NCI-H187 treated with DMSO at 0.1 percent for 48 hours (cell line): ENCODE measurements at regions not wholly inside any gene's neighbourhood (a gene's known extent, or its start where the extent isn't known, plus 50 kb on each side); places are given as distances from the start of the nearest gene placed in this dataset.
"Not testable (repeated sequence)": the region's sequence is repeated elsewhere in the genome, so short reads cannot be mapped to it uniquely, and the experiment has no call there.

ENCODE experiments used
- DNase-seq: peaks from one replicate; lab custom pipeline; 2025; lab: John Stamatoyannopoulos, UW

- no peak for DNase-seq
These were observed 207.9 kb downstream of the FAT3 start for GRCh38 chr11:92432515-92432914.

- DNase-seq: no peak
These were observed 211.7 kb downstream of the FAT3 start for GRCh38 chr11:92436034-92436920.

- DNase-seq: no peak
These were observed 214.5 kb downstream of the FAT3 start for GRCh38 chr11:92439133-92439532.

- no peak for DNase-seq
These were observed 216.3 kb downstream of the FAT3 start for GRCh38 chr11:92440701-92441442.

GRCh38 chr11:92441443-92441726 is 216.8 kb downstream of the FAT3 start:
- DNase-seq: no peak

GRCh38 chr11:92443199-92443598 is 218.6 kb downstream of the FAT3 start:
- DNase-seq: no peak

- no peak for DNase-seq
These were observed 223.0 kb downstream of the FAT3 start for GRCh38 chr11:92447586-92447985.

- no peak for DNase-seq
These were observed 224.6 kb downstream of the FAT3 start for GRCh38 chr11:92449222-92449621.

- DNase-seq: no peak
These were observed 225.2 kb downstream of the FAT3 start for GRCh38 chr11:92449780-92450179.

GRCh38 chr11:92451063-92451462 is 226.4 kb downstream of the FAT3 start:
- DNase-seq: no peak

GRCh38 chr11:92453055-92453454 is 228.4 kb downstream of the FAT3 start:
- no peak for DNase-seq

GRCh38 chr11:92455210-92455790 is 230.7 kb downstream of the FAT3 start:
- DNase-seq: no peak

- DNase-seq: no peak
These were observed 232.6 kb downstream of the FAT3 start for GRCh38 chr11:92457250-92457649.

- DNase-seq: no peak
These were observed 233.9 kb downstream of the FAT3 start for GRCh38 chr11:92458486-92458885.

- no peak for DNase-seq
These were observed 235.6 kb downstream of the FAT3 start for GRCh38 chr11:92460213-92460612.

GRCh38 chr11:92461447-92461846 is 236.8 kb downstream of the FAT3 start:
- no peak for DNase-seq

- no peak for DNase-seq
These were observed 238.2 kb downstream of the FAT3 start for GRCh38 chr11:92462821-92463220.

- DNase-seq: no peak
These were observed 240.2 kb downstream of the FAT3 start for GRCh38 chr11:92464822-92465221.

- DNase-seq: not testable (repeated sequence)
These were observed 240.8 kb downstream of the FAT3 start for GRCh38 chr11:92465410-92465809.

GRCh38 chr11:92473736-92474135 is 249.1 kb downstream of the FAT3 start:
- no peak for DNase-seq

- DNase-seq: no peak
These were observed 250.7 kb downstream of the FAT3 start for GRCh38 chr11:92475316-92475715.

- no peak for DNase-seq
These were observed 251.2 kb downstream of the FAT3 start for GRCh38 chr11:92475819-92476218.

GRCh38 chr11:92477686-92478085 is 253.1 kb downstream of the FAT3 start:
- DNase-seq: no peak
